H1 (cell line): ENCODE measurements at regions not wholly inside any gene's neighbourhood (a gene's known extent, or its start where the extent isn't known, plus 50 kb on each side); places are given as distances from the start of the nearest gene placed in this dataset.

Experiments used
- CTCF ChIA-PET: fragments of 300-600 bp; sonication (Branson Sonifier 250); formaldehyde crosslinking; loops from one replicate; lab custom pipeline; 2021; ENCODE audit not compliant: partially characterized antibody; lab: Charles Lee
- POLR2A ChIA-PET: fragments of 300-600 bp; sonication (Branson Sonifier 250); formaldehyde crosslinking; loops from one replicate; lab custom pipeline; 2021; ENCODE audit warnings: inconsistent platforms; ENCODE audit not compliant: partially characterized antibody; lab: Charles Lee
- DNase-seq, 2 experiments: peaks; one replicate each; pipeline versions ENCODE4 v3.0.0 to v3.0.0-alpha.2; 2010 to 2022; ENCODE audit warnings: low spot score in 2 of 2, low read depth in 1 of 2, mixed read lengths in 1 of 2
- FAIRE-seq: peaks from 2 replicates; lab custom pipeline; 2011; peaks lifted over from hg19 to GRCh38; lab: Jason Lieb, UNC
- H2AFZ ChIP-seq: 2 replicates; pipeline ENCODE4 v1.8.1; 2012; ENCODE audit warnings: low read length, inconsistent platforms
- H2AK5ac ChIP-seq: 2 replicates; pipeline ENCODE4 v1.6.1; 2013; ENCODE audit warnings: low read depth, low read length
- H2BK120ac ChIP-seq: replicated peaks from 2 replicates; pipeline ENCODE3; 2013; ENCODE audit warnings: low read depth, low read length, inconsistent platforms
- H2BK12ac ChIP-seq: 2 replicates; pipeline ENCODE4 v1.6.1; 2013; ENCODE audit warnings: low read depth, low read length
- H2BK15ac ChIP-seq: 2 replicates; pipeline ENCODE4 v1.6.1; 2013; ENCODE audit warnings: low read length
- H2BK20ac ChIP-seq: 2 replicates; pipeline ENCODE4 v1.6.1; 2013; ENCODE audit warnings: low read length
- H2BK5ac ChIP-seq: 2 replicates; pipeline ENCODE4 v1.6.1; 2013; ENCODE audit warnings: low read depth, low read length
- H3K14ac ChIP-seq: 2 replicates; pipeline ENCODE4 v1.6.1; 2013; ENCODE audit warnings: inconsistent platforms; ENCODE audit not compliant: insufficient read length
- H3K18ac ChIP-seq: 2 replicates; pipeline ENCODE4 v1.6.1; 2013; ENCODE audit warnings: low read length; ENCODE audit errors: extremely low read depth
- H3K23ac ChIP-seq: 2 replicates; pipeline ENCODE4 v1.6.1; 2013; ENCODE audit warnings: inconsistent platforms; ENCODE audit not compliant: insufficient read length
- H3K23me2 ChIP-seq: 2 replicates; pipeline ENCODE4 v1.6.1; 2013; ENCODE audit warnings: low read depth, low read length
- H3K27ac ChIP-seq: 2 replicates; pipeline ENCODE4 v1.6.1; 2011; ENCODE audit warnings: low read depth, low read length, inconsistent platforms
- H3K27me3 ChIP-seq, 4 experiments: replicated peaks in 1 of 4; 1 replicate in 1 of 4; 2 replicates in 3 of 4; pipeline versions ENCODE4 v1.6.1 to v1.8.1; 2011 to 2013; ENCODE audit warnings: low read length in 3 of 4, mild to moderate bottlenecking in 3 of 4, inconsistent platforms in 2 of 4, mixed read lengths in 2 of 4, moderate library complexity in 1 of 4; ENCODE audit not compliant: control insufficient read depth in 3 of 4, insufficient read depth in 3 of 4; ENCODE audit errors: extremely low read depth in 1 of 4
- H3K36me3 ChIP-seq, 4 experiments: 2 replicates each; pipeline versions ENCODE4 v1.6.1 to v1.8.1; 2011 to 2013; ENCODE audit warnings: mild to moderate bottlenecking in 4 of 4, low read length in 3 of 4, moderate library complexity in 2 of 4, control low read depth in 1 of 4, inconsistent platforms in 1 of 4; ENCODE audit not compliant: insufficient read depth in 4 of 4, control insufficient read depth in 2 of 4
- H3K4ac ChIP-seq: replicated peaks from 2 replicates; pipeline ENCODE3; 2013; ENCODE audit warnings: low read length, low read depth, mixed read lengths, inconsistent platforms; ENCODE audit not compliant: insufficient read length
- H3K4me1 ChIP-seq, 4 experiments: replicated peaks in 1 of 4; 1 replicate in 1 of 4; 2 replicates in 3 of 4; pipeline versions ENCODE4 v1.6.1 to v1.8.1; 2011 to 2013; ENCODE audit warnings: low read length in 3 of 4, inconsistent platforms in 2 of 4, mixed read lengths in 1 of 4; ENCODE audit not compliant: insufficient read depth in 4 of 4, control insufficient read depth in 3 of 4
- H3K4me2 ChIP-seq, 2 experiments: 2 replicates each; pipeline versions ENCODE4 v1.6.1 to v1.8.1; 2011 to 2013; ENCODE audit warnings: low read depth in 2 of 2, low read length in 2 of 2, control low read depth in 1 of 2, inconsistent platforms in 1 of 2, mild to moderate bottlenecking in 1 of 2; ENCODE audit not compliant: insufficient read depth in 1 of 2
- H3K4me3 ChIP-seq, 4 experiments: fragments of 200-600, 300-600 bp in 1 of 4; sonication (generic), shearing (Covaris generic), sonication (Bioruptor Twin) in 1 of 4; 2 replicates each; pipeline versions ENCODE4 v1.5.1 to v1.8.1; 2011 to 2016; ENCODE audit warnings: low read length in 4 of 4, low read depth in 3 of 4, control low read depth in 2 of 4, inconsistent platforms in 2 of 4, mild to moderate bottlenecking in 2 of 4, mixed read lengths in 1 of 4, moderate library complexity in 1 of 4; ENCODE audit not compliant: insufficient read depth in 2 of 4; ENCODE audit errors: extremely low read depth in 1 of 4
- H3K56ac ChIP-seq: replicated peaks from 2 replicates; pipeline ENCODE3; 2013; ENCODE audit warnings: low read depth, mild to moderate bottlenecking, mixed read lengths, low read length, inconsistent platforms; ENCODE audit not compliant: insufficient read length
- H3K79me1 ChIP-seq: 2 replicates; pipeline ENCODE4 v1.6.1; 2013; ENCODE audit warnings: low read depth, low read length, control low read depth
- H3K79me2 ChIP-seq, 2 experiments: 2 replicates each; pipeline versions ENCODE4 v1.6.1 to v1.8.1; 2012 to 2013; ENCODE audit warnings: low read length in 2 of 2, mild to moderate bottlenecking in 2 of 2, inconsistent platforms in 1 of 2; ENCODE audit not compliant: insufficient read depth in 2 of 2, control insufficient read depth in 1 of 2
- H3K9ac ChIP-seq, 4 experiments: replicated peaks in 1 of 4; 1 replicate in 1 of 4; 2 replicates in 3 of 4; pipeline versions ENCODE4 v1.6.1 to v1.8.1; 2011 to 2013; ENCODE audit warnings: low read depth in 3 of 4, low read length in 3 of 4, control low read depth in 2 of 4, mild to moderate bottlenecking in 2 of 4, moderate library complexity in 2 of 4, inconsistent platforms in 1 of 4; ENCODE audit errors: extremely low read depth in 1 of 4
- H3K9me3 ChIP-seq, 2 experiments: 2 replicates each; pipeline versions ENCODE4 v1.6.1 to v1.8.1; 2012 to 2013; ENCODE audit warnings: mild to moderate bottlenecking in 2 of 2, moderate library complexity in 2 of 2, control low read depth in 1 of 2, inconsistent platforms in 1 of 2, low read depth in 1 of 2, low read length in 1 of 2, mixed read lengths in 1 of 2; ENCODE audit not compliant: insufficient read depth in 2 of 2
- H4K20me1 ChIP-seq, 2 experiments: replicated peaks in 1 of 2; 2 replicates each; pipeline versions ENCODE3 to v1.8.1; 2011 to 2013; ENCODE audit warnings: inconsistent platforms in 2 of 2, low read length in 2 of 2, mild to moderate bottlenecking in 1 of 2; ENCODE audit not compliant: insufficient read depth in 2 of 2, control insufficient read depth in 1 of 2
- H4K5ac ChIP-seq: 2 replicates; pipeline ENCODE4 v1.6.1; 2013; ENCODE audit warnings: low read length, low read depth, mixed read lengths, inconsistent platforms; ENCODE audit not compliant: insufficient read length
- H4K8ac ChIP-seq: 2 replicates; pipeline ENCODE4 v1.8.0; 2013; ENCODE audit warnings: mild to moderate bottlenecking, moderate library complexity, low read length, inconsistent platforms; ENCODE audit not compliant: insufficient read depth; ENCODE audit errors: extremely low read depth
- H4K91ac ChIP-seq: replicated peaks from 2 replicates; pipeline ENCODE3; 2013; ENCODE audit warnings: low read length, mixed read lengths, inconsistent platforms; ENCODE audit not compliant: insufficient read length
- BACH1 ChIP-seq: IDR thresholded peaks from 2 replicates; pipeline ENCODE4 v1.6.1; 2012; ENCODE audit warnings: low read length, improper control_type of control experiment
- FOSL1 ChIP-seq: IDR thresholded peaks from 2 replicates; pipeline ENCODE4 v1.6.1; 2011; ENCODE audit warnings: mild to moderate bottlenecking, low read depth, low read length, moderate library complexity; ENCODE audit not compliant: insufficient read depth
- HDAC6 ChIP-seq: IDR thresholded peaks from one replicate; pipeline ENCODE4 v1.7.1; 2012; ENCODE audit warnings: low read depth, mild to moderate bottlenecking, inconsistent platforms, low read length, moderate library complexity
- MAFK ChIP-seq: IDR thresholded peaks from 2 replicates; pipeline ENCODE4 v1.6.1; 2012; ENCODE audit warnings: low read depth, mild to moderate bottlenecking, improper control_type of control experiment, low read length
- WGBS, 2 experiments: shearing (Covaris generic) in 1 of 2; methylation state at CpG; one replicate each; pipeline versions ENCODE4 v1.1.6 to v1.1.7; 2013 to 2015; ENCODE audit warnings: low lambda C conversion rate in 2 of 2, mixed read lengths in 2 of 2, inconsistent platforms in 1 of 2, low coverage in 1 of 2, missing lambda C conversion rate in 1 of 2; ENCODE audit not compliant: insufficient replicate concordance in 2 of 2, insufficient coverage in 1 of 2, insufficient read length in 1 of 2; ENCODE audit errors: extremely low coverage in 1 of 2, missing lambda C conversion rate in 1 of 2; 5-methylcytosine and 5-hydroxymethylcytosine counted together

- Histone ChIP-seq H2BK5ac (no peak overlapping the region), H2BK12ac (no peak overlapping the region; the same call in 1 of the 2 replicates), H4K8ac (no peak overlapping the region), H4K5ac (no peak overlapping the region), H4K20me1 (peaks cover 0 to under 1% of the 10 kb centered on the region in 2 experiments), H4K91ac (no peak overlapping the region), H3K9ac (no peak overlapping the region), H3K23ac (no peak overlapping the region), H3K9me3 (no peaks in the 10 kb centered on the region), H2AK5ac (no peak overlapping the region), H3K79me1 (no peaks in the 10 kb centered on the region), H2BK20ac (0 out of 2 replicates have a peak overlapping the region, but pooled peaks have one; percentile 13), H3K27ac (no peak overlapping the region), H3K4me2 (no peak overlapping the region), H3K23me2 (no peaks in the 10 kb centered on the region), H3K79me2 (no peaks in the 10 kb centered on the region), H3K36me3 (no peaks in the 10 kb centered on the region), H2BK15ac (no peak overlapping the region), H3K56ac (no peak overlapping the region), H3K27me3 (no peaks in the 10 kb centered on the region), H3K4me1 (peaks cover 0 to 13% (median 1%) of the 10 kb centered on the region in 4 experiments; a peak in 3 of 7 replicates), H3K14ac (no peak overlapping the region), H2AFZ (peak overlapping the region; percentile 47; the same call in 1 of the 2 replicates), H2BK120ac (no peak overlapping the region), H3K4me3 (no peak overlapping the region), H3K18ac (no peak overlapping the region), H3K4ac (no peak overlapping the region)
- no peak for FAIRE-seq
- peak in 1 of 2 experiments; percentile 43 for DNase-seq
- ChIA-PET CTCF (interaction anchor here (1.0 to 2.8 kb wide), 5 partner anchors 12 to 108 kb away, joined by 3 to 8 read pairs (median 5); no protein-coding TSS in a partner anchor), POLR2A (no interaction called here)
- WGBS, 2 experiments: 78% methylated on average over 10 of the region's 10 CpGs; no CpG with 5 or more reads in 1 of the 2 experiments
- TF ChIP-seq HDAC6 (no peak), MAFK (peak; percentile 62; the same call in 1 of the 2 replicates), BACH1 (peak; percentile 49; the same call in 1 of the 2 replicates), FOSL1 (no peak)
Observed at GRCh38 chr2:222794585-222795449, 66.0 kb upstream of the ACSL3 start.
